HG03097 (cell line): ENCODE measurements at regions not wholly inside any gene's neighbourhood (a gene's known extent, or its start where the extent isn't known, plus 50 kb on each side); places are given as distances from the start of the nearest gene placed in this dataset.
"Not testable (repeated sequence)": the region's sequence is repeated elsewhere in the genome, so short reads cannot be mapped to it uniquely, and the experiment has no call there.

Experiments
- ATAC-seq: cut with Tn5 transposase; IDR thresholded peaks from one replicate; pipeline ENCODE4 v1.9.1; 2021; ENCODE audit not compliant: unreplicated experiment, low FRiP score

GRCh38 chr1:118479351-118479750 lies 294.3 kb upstream of the SPAG17 start:
- no peak for ATAC-seq

DNA sequence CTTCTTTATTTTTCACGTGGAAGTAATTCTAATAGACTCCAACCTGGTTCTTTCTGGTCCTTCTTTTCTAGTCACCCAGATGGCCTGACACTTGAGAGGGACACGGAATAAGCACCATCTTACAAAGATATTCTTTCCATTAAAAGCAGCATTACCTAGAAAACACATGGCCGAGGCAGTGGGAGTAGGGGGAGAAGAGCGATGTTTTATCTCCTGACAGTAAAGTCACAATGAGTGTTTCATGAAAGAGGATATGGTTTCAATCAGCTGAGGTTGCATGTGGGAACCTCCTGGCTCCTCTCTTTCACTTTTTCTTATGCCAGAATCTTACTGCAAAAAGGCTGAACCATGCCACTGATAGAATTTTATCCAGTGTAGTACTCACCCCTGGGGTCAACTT lies 288.8 kb upstream of the SPAG17 start:
- no peak for ATAC-seq

- not testable (repeated sequence) for ATAC-seq
Measured at GRCh38 chr1:118464460-118464859, 279.4 kb upstream of the SPAG17 start.

- ATAC-seq = no peak
Measured at GRCh38 chr1:118461154-118461553, 276.1 kb upstream of the SPAG17 start.

DNA sequence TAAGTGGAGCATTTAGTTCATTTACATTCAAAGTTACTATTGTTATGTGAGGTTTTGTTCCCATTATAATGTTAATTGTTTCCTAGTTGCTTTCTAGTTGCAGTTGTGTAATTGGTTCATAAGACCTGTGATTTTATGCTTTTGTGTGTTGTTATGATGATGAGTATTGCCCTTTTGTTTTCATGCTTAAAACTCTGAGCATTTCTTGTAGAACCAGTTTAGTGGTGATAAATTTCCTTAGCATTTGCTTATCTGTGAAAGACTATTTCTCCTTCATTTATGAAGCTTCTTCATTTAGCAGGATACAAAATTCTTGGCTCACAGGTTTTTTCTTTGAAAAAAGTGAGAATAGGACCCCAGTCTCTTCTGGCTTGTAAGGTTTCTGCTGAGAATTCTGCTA lies 274.8 kb upstream of the SPAG17 start:
- no peak for ATAC-seq

DNA sequence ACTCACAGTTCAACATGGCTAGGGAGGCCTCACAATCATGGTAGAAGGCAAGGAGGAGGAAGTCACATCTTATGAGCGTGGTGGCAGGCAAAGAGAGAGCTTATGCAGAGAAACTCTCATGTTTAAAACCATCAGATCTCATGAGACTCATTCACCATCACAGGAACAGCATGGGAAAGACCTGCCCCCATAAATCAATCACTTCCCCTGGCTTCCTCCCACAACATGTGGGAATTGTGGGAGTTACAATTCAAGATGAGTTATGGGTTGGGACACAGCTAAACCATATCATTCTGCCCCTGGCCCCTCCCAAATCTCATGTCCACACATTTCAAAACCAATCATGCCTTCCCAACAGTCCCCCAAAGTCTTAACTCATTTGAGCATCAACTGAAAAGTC lies 268.8 kb upstream of the SPAG17 start:
- not testable (repeated sequence) for ATAC-seq

GRCh38 chr1:118445156-118445555 lies 260.1 kb upstream of the SPAG17 start:
- ATAC-seq = no peak

GRCh38 chr1:118442214-118442613 lies 257.2 kb upstream of the SPAG17 start:
- no peak for ATAC-seq

- ATAC-seq = no peak
Measured at GRCh38 chr1:118437664-118438063, 252.6 kb upstream of the SPAG17 start.

- no peak for ATAC-seq
Measured at GRCh38 chr1:118429856-118430255, 244.8 kb upstream of the SPAG17 start.

DNA sequence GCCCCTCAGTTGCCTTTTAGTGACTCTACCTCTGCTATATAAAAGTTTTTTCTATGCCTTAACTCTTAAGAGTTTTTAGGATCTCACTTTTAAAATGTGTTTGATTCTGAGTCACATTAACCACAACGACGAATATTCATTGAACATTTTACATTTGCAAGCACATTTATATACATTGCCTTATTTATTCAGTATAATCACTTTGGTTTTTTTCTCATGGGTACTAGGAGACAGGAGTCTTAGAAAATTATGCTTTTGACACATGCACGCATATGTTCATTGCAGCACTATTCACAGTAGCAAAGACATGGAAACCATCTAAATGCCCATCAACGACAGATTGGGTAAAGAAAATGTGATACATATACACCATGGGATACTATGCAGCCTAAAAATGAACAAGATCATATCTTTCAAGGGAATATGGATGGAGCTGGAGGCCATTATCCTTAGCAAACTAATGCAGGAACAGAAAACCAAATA lies 236.9 kb upstream of the SPAG17 start:
- no peak for ATAC-seq

DNA sequence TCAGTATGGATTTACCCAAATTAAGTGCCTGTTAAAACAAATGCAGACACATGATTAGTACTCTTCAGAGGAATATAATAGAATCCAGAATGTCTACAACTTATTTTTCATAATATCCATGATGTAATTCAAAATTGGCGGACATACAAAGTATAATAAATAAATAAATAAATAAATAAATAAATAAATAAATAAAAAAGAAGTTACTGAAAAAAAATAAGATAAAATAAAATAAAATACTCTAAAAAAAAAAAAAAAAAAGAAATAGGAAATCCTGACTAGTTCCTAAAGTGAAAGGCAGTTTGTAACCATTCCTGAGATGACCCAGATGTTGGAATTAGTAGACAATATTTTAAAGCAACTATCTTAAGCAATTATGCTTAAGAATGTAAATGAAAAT lies 219.0 kb upstream of the SPAG17 start:
- no peak for ATAC-seq

- no peak for ATAC-seq
Measured at GRCh38 chr1:118397496-118397859, 212.4 kb upstream of the SPAG17 start.

DNA sequence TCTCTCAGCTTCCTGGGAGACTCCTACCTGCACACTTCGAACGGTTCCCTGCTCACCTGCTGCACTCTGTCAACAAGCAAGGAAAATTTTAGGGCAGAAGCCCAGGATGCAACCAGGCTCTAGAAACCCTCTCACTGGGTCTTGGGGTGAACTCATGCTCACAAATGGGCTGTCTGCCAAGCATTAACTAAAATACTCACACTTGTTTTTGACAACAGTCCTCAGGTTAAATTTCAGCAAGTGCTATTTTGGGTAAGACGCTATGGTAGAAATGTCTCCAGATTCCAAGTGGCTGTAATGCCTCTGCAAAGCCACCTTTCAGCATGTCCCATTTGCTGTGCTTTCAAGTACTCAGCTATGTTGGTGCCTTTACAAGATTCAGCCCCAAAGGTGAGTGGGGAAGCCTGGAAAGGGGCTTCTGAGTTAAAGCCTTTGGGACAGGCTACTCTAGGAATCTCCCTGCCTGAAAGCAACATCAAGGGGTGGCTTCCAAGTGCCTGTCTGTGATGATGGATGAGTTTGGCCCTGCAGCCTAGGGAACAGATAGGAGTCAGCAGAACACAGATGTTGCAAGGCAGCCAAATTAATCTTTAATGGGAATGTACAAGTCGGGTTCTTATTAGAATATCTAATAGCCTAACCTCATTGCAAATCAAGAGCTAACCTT lies 211.9 kb upstream of the SPAG17 start:
- ATAC-seq = no peak

DNA sequence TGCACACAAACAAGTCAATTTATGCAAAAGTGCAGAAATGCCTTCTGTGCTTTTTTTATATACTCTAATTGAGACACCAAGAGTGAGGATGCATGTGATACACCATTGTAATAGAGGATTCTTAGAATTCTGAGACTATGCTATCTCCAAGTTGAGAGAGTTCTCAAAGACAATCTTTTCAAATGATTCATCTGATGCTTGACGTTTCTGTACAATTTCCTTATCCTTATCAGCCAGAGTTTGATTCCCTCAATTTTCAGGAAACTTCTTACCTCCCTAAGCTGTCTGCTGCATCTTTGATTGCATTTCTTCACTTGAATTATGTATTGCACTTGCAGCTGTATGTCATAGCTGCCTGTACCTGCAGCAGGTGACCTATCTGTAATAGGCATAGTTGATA lies 211.3 kb upstream of the SPAG17 start:
- ATAC-seq = no peak

DNA sequence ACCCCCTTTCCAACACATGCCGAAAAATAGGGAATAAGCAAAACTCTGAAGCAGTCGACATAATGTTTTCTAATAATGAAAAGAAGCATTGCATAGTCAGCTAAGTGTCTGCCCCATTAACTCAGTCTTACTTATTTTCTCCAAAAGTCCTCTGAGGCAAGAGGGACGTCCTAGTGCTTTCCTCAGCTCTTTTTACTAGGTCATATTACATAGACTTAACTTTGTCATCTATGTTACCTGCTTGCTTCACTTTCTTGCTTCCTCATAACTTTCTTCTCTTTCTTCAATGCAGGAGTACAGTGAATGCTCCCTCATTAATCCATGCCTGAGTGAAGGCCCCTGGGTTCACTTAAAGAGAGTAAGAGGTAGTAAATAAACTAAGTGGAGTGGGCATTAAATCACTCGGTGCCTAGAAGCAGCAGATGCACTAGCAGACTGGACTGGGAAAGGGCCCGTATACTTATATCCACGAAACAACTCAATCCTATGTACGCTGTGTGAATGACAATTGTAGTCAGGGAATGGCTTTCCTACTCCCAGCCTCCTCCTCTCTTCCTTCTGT lies 210.5 kb upstream of the SPAG17 start:
- ATAC-seq = no peak

DNA sequence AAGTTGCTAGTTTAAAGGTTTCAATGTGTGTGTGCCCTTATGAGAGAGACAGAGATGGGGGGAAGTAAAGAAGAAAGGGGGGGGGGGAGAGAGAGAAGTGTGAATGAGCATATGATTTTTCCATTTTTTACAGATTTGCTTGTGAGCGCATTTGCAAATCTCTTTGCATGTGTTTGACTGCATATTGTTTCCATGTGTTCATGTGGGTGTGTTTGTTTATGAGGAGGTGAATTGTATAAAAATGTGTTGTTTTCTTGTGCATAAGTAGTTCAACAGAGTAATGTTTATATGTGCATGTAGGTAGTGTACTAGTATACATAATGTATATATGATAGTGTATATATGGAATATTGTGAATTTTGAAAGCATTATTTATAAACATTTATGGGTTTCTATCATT lies 205.9 kb upstream of the SPAG17 start:
- ATAC-seq = no peak

DNA sequence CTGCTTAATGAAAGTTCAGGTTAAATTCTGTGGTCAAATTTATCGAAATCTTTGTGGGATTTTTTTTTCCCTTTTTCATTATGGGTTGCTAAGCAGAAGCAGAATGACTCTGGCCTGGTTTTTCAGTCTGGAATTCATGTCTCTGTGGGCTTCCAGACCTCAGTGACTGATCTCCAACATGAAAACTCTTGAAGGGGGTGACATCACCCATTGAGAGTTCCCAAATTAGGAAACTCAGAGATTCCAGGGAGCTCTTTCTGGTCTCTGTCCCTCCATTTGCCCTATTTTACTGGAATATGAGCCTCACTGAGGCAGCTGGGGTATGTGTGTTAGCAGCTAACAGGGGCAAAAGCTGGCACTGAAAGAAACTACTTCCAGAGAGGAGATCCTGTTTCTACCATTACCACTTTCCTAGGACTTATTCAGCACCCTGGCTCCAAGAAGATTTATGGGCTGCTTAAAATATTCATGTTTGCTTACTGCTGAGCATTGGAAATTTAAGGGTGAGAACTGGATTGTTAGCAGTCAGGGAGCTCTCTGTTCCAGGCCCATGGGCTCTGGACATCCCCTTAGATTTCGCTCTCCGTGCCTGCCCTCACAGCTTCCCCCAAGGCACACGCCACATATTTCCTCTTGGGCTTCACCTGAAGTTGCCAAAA lies 203.4 kb upstream of the SPAG17 start:
- ATAC-seq = no peak

- ATAC-seq = no peak
Measured at GRCh38 chr1:118381197-118381869, 196.3 kb upstream of the SPAG17 start.

- ATAC-seq = not testable (repeated sequence)
Measured at GRCh38 chr1:118377183-118377582, 192.2 kb upstream of the SPAG17 start.

DNA sequence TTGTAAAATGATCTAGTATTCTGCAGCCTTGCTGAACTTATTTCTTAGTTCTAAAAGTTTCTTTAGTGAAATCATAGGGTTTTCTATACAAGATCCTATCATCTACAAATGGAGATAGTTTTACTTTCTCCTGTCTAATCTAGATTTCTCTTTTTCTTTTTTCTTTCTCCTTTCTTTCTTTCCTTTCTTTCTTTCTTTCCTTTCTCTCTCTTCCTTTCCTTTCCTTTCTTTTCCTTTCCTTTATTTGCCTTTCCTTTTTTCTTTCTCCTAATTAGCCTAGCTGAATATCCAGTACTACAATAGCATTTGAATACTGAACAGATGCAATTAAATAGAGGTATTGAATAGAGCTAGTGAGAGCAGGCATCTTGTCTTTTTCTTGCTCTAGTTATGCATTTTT lies 186.6 kb upstream of the SPAG17 start:
- ATAC-seq = no peak

GRCh38 chr1:118370861-118371260 lies 185.8 kb upstream of the SPAG17 start:
- no peak for ATAC-seq
